H9 (cell line): ENCODE measurements at regions not wholly inside any gene's neighbourhood (a gene's known extent, or its start where the extent isn't known, plus 50 kb on each side); places are given as distances from the start of the nearest gene placed in this dataset.

ENCODE experiments used
- DNase-seq: peaks from one replicate; pipeline ENCODE4 v3.0.0-alpha.2; 2017
- H2AFZ ChIP-seq: one replicate; pipeline ENCODE4 v1.6.1; 2013; ENCODE audit warnings: mild to moderate bottlenecking, low read length, control low read depth, moderate library complexity
- H2AK5ac ChIP-seq: 2 replicates; pipeline ENCODE4 v1.6.1; 2013; ENCODE audit warnings: low read length, control low read depth, mixed read lengths; ENCODE audit not compliant: insufficient read length
- H2BK120ac ChIP-seq: one replicate; pipeline ENCODE4 v1.6.1; 2013; ENCODE audit warnings: low read depth, mild to moderate bottlenecking, low read length, control low read depth, inconsistent platforms; ENCODE audit not compliant: poor library complexity, severe bottlenecking
- H2BK12ac ChIP-seq: 2 replicates; pipeline ENCODE4 v1.6.1; 2013; ENCODE audit warnings: low read length, control low read depth, mixed read lengths, low read depth; ENCODE audit not compliant: insufficient read length
- H2BK15ac ChIP-seq: 2 replicates; pipeline ENCODE4 v1.6.1; 2013; ENCODE audit warnings: low read depth, low read length, control low read depth
- H2BK20ac ChIP-seq: one replicate; pipeline ENCODE4 v1.6.1; 2013; ENCODE audit warnings: low read depth, mild to moderate bottlenecking, low read length, control low read depth, inconsistent platforms; ENCODE audit not compliant: poor library complexity, severe bottlenecking
- H2BK5ac ChIP-seq: 2 replicates; pipeline ENCODE4 v1.6.1; 2013; ENCODE audit warnings: low read length, control low read depth, mixed read lengths; ENCODE audit not compliant: insufficient read length
- H3K14ac ChIP-seq: 2 replicates; pipeline ENCODE4 v1.6.1; 2013; ENCODE audit warnings: low read length, control low read depth; ENCODE audit not compliant: insufficient read depth
- H3K18ac ChIP-seq: 2 replicates; pipeline ENCODE4 v1.6.1; 2013; ENCODE audit warnings: low read depth, mild to moderate bottlenecking, mixed read lengths, low read length, control low read depth; ENCODE audit not compliant: insufficient read length
- H3K23ac ChIP-seq: 2 replicates; pipeline ENCODE4 v1.6.1; 2013; ENCODE audit warnings: low read length, control low read depth, mixed read lengths, low read depth; ENCODE audit not compliant: insufficient read length
- H3K23me2 ChIP-seq: 2 replicates; pipeline ENCODE4 v1.6.1; 2013; ENCODE audit warnings: low read depth, mild to moderate bottlenecking, mixed read lengths, low read length, control low read depth; ENCODE audit not compliant: insufficient read length, poor library complexity, severe bottlenecking
- H3K27ac ChIP-seq: 2 replicates; pipeline ENCODE4 v1.5.1; 2013; ENCODE audit warnings: low read length, control low read depth, mixed read lengths, low read depth; ENCODE audit not compliant: insufficient read length
- H3K27me3 ChIP-seq: 2 replicates; pipeline ENCODE4 v1.6.1; 2013; ENCODE audit warnings: low read length, control low read depth, inconsistent platforms; ENCODE audit not compliant: insufficient read depth
- H3K4ac ChIP-seq: 2 replicates; pipeline ENCODE4 v1.6.1; 2013; ENCODE audit warnings: low read depth, mild to moderate bottlenecking, control low read depth, inconsistent platforms, low read length, moderate library complexity
- H3K4me1 ChIP-seq: 2 replicates; pipeline ENCODE4 v1.6.1; 2013; ENCODE audit warnings: low read length, control low read depth, inconsistent platforms; ENCODE audit not compliant: insufficient read depth
- H3K4me2 ChIP-seq: 2 replicates; pipeline ENCODE4 v1.6.1; 2013; ENCODE audit warnings: low read length, control low read depth, mixed read lengths; ENCODE audit not compliant: insufficient read length, insufficient read depth
- H3K56ac ChIP-seq: 2 replicates; pipeline ENCODE4 v1.6.1; 2013; ENCODE audit warnings: low read depth, mild to moderate bottlenecking, mixed read lengths, low read length, control low read depth; ENCODE audit not compliant: insufficient read length
- H3K79me1 ChIP-seq: 2 replicates; pipeline ENCODE4 v1.6.1; 2013; ENCODE audit warnings: low read depth, mild to moderate bottlenecking, moderate library complexity, low read length, control low read depth, inconsistent platforms; ENCODE audit not compliant: insufficient read depth, poor library complexity, severe bottlenecking
- H3K79me2 ChIP-seq: 2 replicates; pipeline ENCODE4 v1.6.1; 2013; ENCODE audit warnings: low read length, control low read depth, inconsistent platforms; ENCODE audit not compliant: insufficient read depth
- H3K9ac ChIP-seq: 2 replicates; pipeline ENCODE4 v1.6.1; 2013; ENCODE audit warnings: low read length, control low read depth, mixed read lengths; ENCODE audit not compliant: insufficient read length; ENCODE audit errors: extremely low read depth
- H3K9me3 ChIP-seq: one replicate; pipeline ENCODE4 v1.6.1; 2013; ENCODE audit warnings: low read depth, low read length, inconsistent platforms; ENCODE audit not compliant: control insufficient read depth
- H3T11ph ChIP-seq: one replicate; pipeline ENCODE4 v1.6.1; 2013; ENCODE audit warnings: mild to moderate bottlenecking, low read length, control low read depth, inconsistent platforms
- H4K20me1 ChIP-seq: one replicate; pipeline ENCODE4 v1.6.1; 2013; ENCODE audit not compliant: control insufficient read depth, insufficient read length, insufficient read depth
- H4K5ac ChIP-seq: 2 replicates; pipeline ENCODE4 v1.6.1; 2013; ENCODE audit warnings: low read depth, mild to moderate bottlenecking, mixed read lengths, low read length, control low read depth; ENCODE audit not compliant: insufficient read length
- H4K8ac ChIP-seq: replicated peaks from 2 replicates; pipeline ENCODE4 v1.6.1; 2013; ENCODE audit warnings: low read length, control low read depth, mixed read lengths, low read depth; ENCODE audit not compliant: insufficient read length
- H4K91ac ChIP-seq: 2 replicates; pipeline ENCODE4 v1.6.1; 2013; ENCODE audit warnings: low read depth, mild to moderate bottlenecking, moderate library complexity, mixed read lengths, low read length, control low read depth; ENCODE audit not compliant: insufficient read length
- H3K27ac Mint-ChIP-seq, 3 experiments: 2 replicates in 2 of 3; 3 replicates in 1 of 3; pipeline ENCODE4 v1.8.0; 2020 to 2021; ENCODE audit warnings: mixed read lengths in 3 of 3, mild to moderate bottlenecking in 1 of 3, moderate library complexity in 1 of 3
- H3K27me3 Mint-ChIP-seq: 2 replicates; pipeline ENCODE4 v1.8.0; 2021; ENCODE audit warnings: low read depth, mild to moderate bottlenecking, moderate library complexity, mixed read lengths
- H3K36me3 Mint-ChIP-seq, 3 experiments: 2 replicates in 2 of 3; 3 replicates in 1 of 3; pipeline ENCODE4 v1.8.0; 2020 to 2021; ENCODE audit warnings: low read depth in 3 of 3, mixed read lengths in 3 of 3; ENCODE audit not compliant: insufficient read depth in 1 of 3
- H3K4me1 Mint-ChIP-seq, 2 experiments: 2 replicates each; pipeline ENCODE4 v1.8.0; 2020; ENCODE audit warnings: mixed read lengths in 2 of 2
- H3K4me3 Mint-ChIP-seq, 2 experiments: 2 replicates in 1 of 2; 3 replicates in 1 of 2; pipeline ENCODE4 v1.8.0; 2020 to 2021; ENCODE audit warnings: mild to moderate bottlenecking in 2 of 2, mixed read lengths in 2 of 2, moderate library complexity in 1 of 2
- H3K9me3 Mint-ChIP-seq, 2 experiments: 2 replicates in 1 of 2; 3 replicates in 1 of 2; pipeline ENCODE4 v1.8.0; 2020; ENCODE audit warnings: mild to moderate bottlenecking in 2 of 2, mixed read lengths in 2 of 2, moderate library complexity in 1 of 2
- CTCF ChIP-seq: fragments of 200-600 bp; sonication (generic); conservative IDR thresholded peaks from 3 replicates; pipeline ENCODE4 v1.8.0; 2021; ENCODE audit warnings: antibody characterized with exemption, mild to moderate bottlenecking
- WGBS: extraction: QIAGEN DNeasy Blood & Tissue Kit; methylation state at CpG from one replicate; pipeline ENCODE4 v1.1.7; 2013; ENCODE audit warnings: missing lambda C conversion rate, low lambda C conversion rate, mixed read lengths; ENCODE audit not compliant: insufficient read length; ENCODE audit errors: extremely low coverage; 5-methylcytosine and 5-hydroxymethylcytosine counted together

- no peak overlapping the region for H3K27ac ChIP-seq
- H3K56ac ChIP-seq = no peak overlapping the region
- H4K91ac ChIP-seq = no peak overlapping the region
- peaks cover 5% of the 10 kb centered on the region for H3K27me3 Mint-ChIP-seq
- H3K4me2 ChIP-seq = no peak overlapping the region
- no peak overlapping the region for H2BK20ac ChIP-seq
- no peak overlapping the region; a peak in 1 of 7 replicates for H3K27ac Mint-ChIP-seq
- H3K27me3 ChIP-seq = no peaks in the 10 kb centered on the region
- H2AFZ ChIP-seq = no peak overlapping the region
- H3K79me2 ChIP-seq = no peaks in the 10 kb centered on the region
- no peak overlapping the region for H2AK5ac ChIP-seq
- H2BK120ac ChIP-seq = no peak overlapping the region
- no peak overlapping the region for H3K4ac ChIP-seq
- no CpG with 5 or more reads among the region's 2 CpGs for WGBS
- no peak overlapping the region for H3K14ac ChIP-seq
- no peak overlapping the region for H2BK15ac ChIP-seq
- no peaks in the 10 kb centered on the region for H3K9me3 ChIP-seq
- no peak overlapping the region for H4K8ac ChIP-seq
- TF ChIP-seq CTCF = no peak
- H4K5ac ChIP-seq = no peak overlapping the region
- no peak overlapping the region for H3K4me3 Mint-ChIP-seq
- no peak overlapping the region for H3K18ac ChIP-seq
- DNase-seq = peak; percentile 5
- no peaks in the 10 kb centered on the region for H3K79me1 ChIP-seq
- H4K20me1 ChIP-seq = no peaks in the 10 kb centered on the region
- H2BK12ac ChIP-seq = no peak overlapping the region
- H3K36me3 Mint-ChIP-seq = no peaks in the 10 kb centered on the region; a peak in 1 of 7 replicates
- H3K4me1 Mint-ChIP-seq = peaks cover 2 to 3% of the 10 kb centered on the region in 2 experiments; a peak in 1 of 4 replicates
- H3K4me1 ChIP-seq = no peaks in the 10 kb centered on the region
- H3K23me2 ChIP-seq = no peaks in the 10 kb centered on the region
- no peak overlapping the region for H2BK5ac ChIP-seq
- H3K9me3 Mint-ChIP-seq = no peaks in the 10 kb centered on the region
- no peak overlapping the region for H3T11ph ChIP-seq
- no peak overlapping the region for H3K23ac ChIP-seq
- no peak overlapping the region for H3K9ac ChIP-seq
Observed at GRCh38 chr1:14106126-14106525, 406.1 kb downstream of the PRDM2 start.
